PC-9 (cell line): ENCODE measurements at regions not wholly inside any gene's neighbourhood (a gene's known extent, or its start where the extent isn't known, plus 50 kb on each side); places are given as distances from the start of the nearest gene placed in this dataset.

Experiments
- BruUV-seq: library from RNA; stranded (reverse); fragments of 400-500 nt; replicated peaks from 2 replicates; lab custom pipeline; 2021; lab: Mats Ljungman, UMichigan
- CTCF ChIA-PET: fragments of 300-600 bp; sonication (Branson Sonifier 250); formaldehyde crosslinking; loops from one replicate; lab custom pipeline; 2022; ENCODE audit warnings: antibody characterized with exemption; lab: Charles Lee
- POLR2A ChIA-PET: fragments of 300-600 bp; sonication (Branson Sonifier 250); formaldehyde crosslinking; loops from one replicate; lab custom pipeline; 2022; ENCODE audit warnings: antibody characterized with exemption; ENCODE audit not compliant: unreplicated experiment; lab: Charles Lee
- DNase-seq, 2 experiments: peaks; one replicate each; pipeline versions ENCODE4 v3.0.0 to v3.0.0-alpha.2; 2015 to 2022; ENCODE audit warnings: mixed read lengths in 1 of 2
- H2AFZ ChIP-seq: fragments of 200-600 bp; sonication (generic); 2 replicates; pipeline ENCODE4 v1.8.1; 2017; ENCODE audit warnings: antibody characterized with exemption
- H3F3A ChIP-seq: fragments of 200-600 bp; sonication (generic); 2 replicates; pipeline ENCODE4 v1.8.1; 2017; ENCODE audit warnings: antibody characterized with exemption, mild to moderate bottlenecking, low read depth; ENCODE audit not compliant: insufficient read depth
- H3K27ac ChIP-seq: fragments of 200-600 bp; sonication (generic); 2 replicates; pipeline ENCODE4 v1.6.1; 2016; ENCODE audit warnings: mixed run types
- H3K27me3 ChIP-seq: fragments of 200-600 bp; sonication (generic); 2 replicates; pipeline ENCODE4 v1.6.1; 2016; ENCODE audit warnings: low read depth, mixed run types; ENCODE audit not compliant: insufficient read depth
- H3K36me3 ChIP-seq: fragments of 200-600 bp; sonication (generic); 2 replicates; pipeline ENCODE4 v1.6.1; 2016; ENCODE audit warnings: low read depth, mixed run types
- H3K4me1 ChIP-seq: fragments of 200-600 bp; sonication (generic); replicated peaks from 2 replicates; pipeline ENCODE4 v1.6.1; 2016; ENCODE audit warnings: mixed run types; ENCODE audit not compliant: insufficient read depth
- H3K4me2 ChIP-seq: fragments of 200-600 bp; sonication (generic); 2 replicates; pipeline ENCODE4 v1.6.1; 2017; ENCODE audit warnings: mixed run types
- H3K4me3 ChIP-seq: fragments of 200-600 bp; sonication (generic); 2 replicates; pipeline ENCODE4 v1.6.1; 2016; ENCODE audit warnings: mixed run types
- H3K79me2 ChIP-seq: fragments of 200-600 bp; sonication (generic); 2 replicates; pipeline ENCODE4 v1.6.1; 2017; ENCODE audit warnings: low read depth, mixed run types
- H3K9me2 ChIP-seq: fragments of 200-600 bp; sonication (generic); 2 replicates; pipeline ENCODE4 v1.8.1; 2017; ENCODE audit warnings: mild to moderate bottlenecking; ENCODE audit not compliant: insufficient read depth
- H3K9me3 ChIP-seq: fragments of 200-600 bp; sonication (generic); 2 replicates; pipeline ENCODE4 v1.8.1; 2016; ENCODE audit warnings: low read depth; ENCODE audit not compliant: insufficient read depth
- H4K20me1 ChIP-seq: fragments of 200-600 bp; sonication (generic); 2 replicates; pipeline ENCODE4 v1.8.1; 2017; ENCODE audit not compliant: insufficient read depth
- EZH2 ChIP-seq: fragments of 200-600 bp; sonication (generic); IDR thresholded peaks from 2 replicates; pipeline ENCODE4 v1.8.0; 2017; ENCODE audit warnings: antibody characterized with exemption, low read depth
- intact Hi-C: fragments of 100-400 bp; cut with micrococcal nuclease; formaldehyde crosslinking; loops from one replicate; pipeline ENCODE4 v1.10.0; 2022; ENCODE audit not compliant: unreplicated experiment
- TF ChIP-seq, protein P1 (sequence below): fragments of 200-600 bp; sonication (generic); conservative IDR thresholded peaks from 2 replicates; pipeline ENCODE4 v1.6.1; 2017; ENCODE audit warnings: mixed run types, antibody characterized with exemption, mild to moderate bottlenecking, moderate library complexity

DNA sequence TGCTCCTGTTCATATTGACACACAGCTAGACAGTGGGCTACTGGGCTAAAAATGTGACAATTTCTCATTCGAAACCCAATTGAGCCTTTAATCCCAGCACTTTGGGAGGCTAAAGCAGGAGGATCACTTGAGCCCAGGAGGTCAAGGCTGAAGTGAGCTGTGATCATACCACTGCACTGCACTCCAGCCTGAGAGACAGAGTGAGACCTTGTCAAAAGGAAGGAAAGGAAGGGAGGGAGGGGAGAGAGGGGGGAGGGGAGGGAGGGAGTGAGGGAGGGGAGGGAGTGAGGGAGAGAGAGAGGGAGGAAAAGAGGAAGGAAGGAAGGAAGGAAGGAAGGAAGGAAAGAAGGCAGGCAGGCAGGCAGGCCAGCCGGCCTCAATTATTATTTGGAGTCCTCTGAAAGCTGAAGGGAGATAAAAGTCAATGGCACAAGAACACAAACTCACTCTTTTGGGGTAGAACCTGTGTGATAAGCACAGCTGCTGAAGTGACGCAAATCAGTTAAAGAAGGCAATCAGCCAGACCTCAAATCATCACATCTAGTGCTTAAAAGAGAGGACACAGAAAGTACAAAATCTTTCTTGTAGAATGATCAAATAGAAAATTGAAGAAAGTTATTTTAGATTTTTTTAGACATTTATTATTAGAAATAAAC, 98.1 kb downstream of the CCDC71L start:
- no peak overlapping the region for H3K4me3 ChIP-seq
- H2AFZ ChIP-seq: no peak overlapping the region
- no peaks in the 10 kb centered on the region for H3K9me3 ChIP-seq
- TF ChIP-seq, protein P1, sequence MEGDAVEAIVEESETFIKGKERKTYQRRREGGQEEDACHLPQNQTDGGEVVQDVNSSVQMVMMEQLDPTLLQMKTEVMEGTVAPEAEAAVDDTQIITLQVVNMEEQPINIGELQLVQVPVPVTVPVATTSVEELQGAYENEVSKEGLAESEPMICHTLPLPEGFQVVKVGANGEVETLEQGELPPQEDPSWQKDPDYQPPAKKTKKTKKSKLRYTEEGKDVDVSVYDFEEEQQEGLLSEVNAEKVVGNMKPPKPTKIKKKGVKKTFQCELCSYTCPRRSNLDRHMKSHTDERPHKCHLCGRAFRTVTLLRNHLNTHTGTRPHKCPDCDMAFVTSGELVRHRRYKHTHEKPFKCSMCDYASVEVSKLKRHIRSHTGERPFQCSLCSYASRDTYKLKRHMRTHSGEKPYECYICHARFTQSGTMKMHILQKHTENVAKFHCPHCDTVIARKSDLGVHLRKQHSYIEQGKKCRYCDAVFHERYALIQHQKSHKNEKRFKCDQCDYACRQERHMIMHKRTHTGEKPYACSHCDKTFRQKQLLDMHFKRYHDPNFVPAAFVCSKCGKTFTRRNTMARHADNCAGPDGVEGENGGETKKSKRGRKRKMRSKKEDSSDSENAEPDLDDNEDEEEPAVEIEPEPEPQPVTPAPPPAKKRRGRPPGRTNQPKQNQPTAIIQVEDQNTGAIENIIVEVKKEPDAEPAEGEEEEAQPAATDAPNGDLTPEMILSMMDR: no peak
- no peak for TF ChIP-seq EZH2
- H3K4me2 ChIP-seq: no peak overlapping the region
- peaks cover 2% of the 10 kb centered on the region; the same call in 1 of the 2 replicates for H3F3A ChIP-seq
- H3K27ac ChIP-seq: no peak overlapping the region
- DNase-seq: no peak
- H3K79me2 ChIP-seq: no peaks in the 10 kb centered on the region
- intact Hi-C loops: no loop called here
- H4K20me1 ChIP-seq: no peaks in the 10 kb centered on the region
- ChIA-PET CTCF (no interaction called here), POLR2A (no interaction called here)
- BruUV-seq: no TSS peak
- no peaks in the 10 kb centered on the region for H3K27me3 ChIP-seq
- H3K36me3 ChIP-seq: no peaks in the 10 kb centered on the region
- no peaks in the 10 kb centered on the region for H3K9me2 ChIP-seq
- H3K4me1 ChIP-seq: peaks cover 13% of the 10 kb centered on the region

DNA sequence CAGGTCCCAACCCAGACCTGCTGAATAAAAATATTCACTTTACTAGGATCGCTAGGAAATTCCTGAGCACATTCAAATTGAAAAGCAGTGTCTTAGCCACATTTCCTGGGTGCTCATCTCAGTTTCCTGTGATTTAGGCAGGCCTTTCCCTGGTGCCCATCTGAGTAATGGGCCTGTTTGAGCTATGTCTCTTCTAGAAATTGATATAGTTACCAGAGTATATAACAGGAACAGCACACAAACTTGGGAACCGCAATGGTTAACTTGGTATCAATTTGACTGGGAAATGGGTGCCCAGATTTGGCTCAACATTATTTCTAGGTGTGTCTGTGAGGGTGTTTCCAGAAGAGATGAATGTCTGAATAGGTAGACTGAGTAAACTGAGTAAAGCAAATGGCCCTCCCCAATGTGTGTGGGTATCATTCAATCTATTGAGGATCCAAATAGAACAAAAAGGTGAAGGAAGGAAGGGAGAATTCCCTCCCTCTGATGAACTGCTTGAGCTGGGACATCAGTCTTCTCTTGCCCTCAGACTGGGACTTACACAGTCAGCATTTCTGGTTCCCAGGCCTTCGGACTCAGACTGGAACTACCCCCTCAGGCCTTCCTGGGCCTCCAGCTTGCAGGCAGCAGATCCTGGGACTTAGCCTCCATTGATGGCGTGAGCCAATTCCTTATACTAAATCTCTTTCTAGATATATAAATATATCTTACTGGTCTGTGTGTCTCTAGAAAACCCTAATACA, 99.1 kb downstream of the CCDC71L start:
- CTCF ChIA-PET: no interaction called here
- H3K9me2 ChIP-seq: no peaks in the 10 kb centered on the region
- peaks cover 4% of the 10 kb centered on the region; the same call in 1 of the 2 replicates for H3K4me1 ChIP-seq
- no peaks in the 10 kb centered on the region for H3K27me3 ChIP-seq
- no peak for TF ChIP-seq EZH2
- TF ChIP-seq, protein P1: no peak
- no TSS peak for BruUV-seq
- H3K4me2 ChIP-seq: no peak overlapping the region
- intact Hi-C loops: no loop called here
- H2AFZ ChIP-seq: no peak overlapping the region
- no peaks in the 10 kb centered on the region for H3K79me2 ChIP-seq
- H3K9me3 ChIP-seq: no peaks in the 10 kb centered on the region; the same call in 1 of the 2 replicates
- no peaks in the 10 kb centered on the region for H3K36me3 ChIP-seq
- POLR2A ChIA-PET: no interaction called here
- DNase-seq: no peak
- H3F3A ChIP-seq: no peaks in the 10 kb centered on the region
- H4K20me1 ChIP-seq: no peaks in the 10 kb centered on the region
- no peak overlapping the region for H3K4me3 ChIP-seq
- no peak overlapping the region for H3K27ac ChIP-seq

DNA sequence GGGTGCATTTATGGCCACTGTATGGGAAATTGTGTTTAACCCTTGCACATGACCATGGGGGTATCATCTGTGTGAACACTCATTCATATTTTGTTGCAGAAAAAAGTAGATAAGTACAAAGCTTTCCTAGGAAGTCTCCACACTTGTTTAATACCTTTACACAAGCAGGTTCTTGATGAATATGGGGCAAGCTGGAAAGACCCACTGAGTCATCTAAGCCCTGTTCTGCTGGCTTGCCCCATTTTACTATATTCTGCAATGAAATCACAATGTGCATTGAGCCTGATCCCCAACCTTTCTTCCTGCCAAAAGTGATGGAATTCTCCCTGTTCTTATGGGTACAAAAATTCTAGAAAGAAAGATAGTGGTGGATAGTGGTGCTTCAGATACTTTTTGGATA, 99.8 kb downstream of the CCDC71L start:
- ChIA-PET POLR2A (no interaction called here), CTCF (no interaction called here)
- intact Hi-C loops: no loop called here
- Histone ChIP-seq H3K79me2 (no peaks in the 10 kb centered on the region), H3K4me1 (peaks cover 4% of the 10 kb centered on the region; the same call in 1 of the 2 replicates), H3K27ac (no peak overlapping the region), H3K9me3 (no peaks in the 10 kb centered on the region; the same call in 1 of the 2 replicates), H3K9me2 (no peaks in the 10 kb centered on the region), H3K36me3 (no peaks in the 10 kb centered on the region), H3F3A (no peaks in the 10 kb centered on the region), H4K20me1 (no peaks in the 10 kb centered on the region), H3K4me2 (no peak overlapping the region), H3K4me3 (no peak overlapping the region), H2AFZ (no peak overlapping the region), H3K27me3 (no peaks in the 10 kb centered on the region)
- TF ChIP-seq, protein P1: no peak
- TF ChIP-seq EZH2: no peak
- no TSS peak for BruUV-seq
- no peak for DNase-seq
